RCC 7860 (cell line): ENCODE measurements at regions not wholly inside any gene's neighbourhood (a gene's known extent, or its start where the extent isn't known, plus 50 kb on each side); places are given as distances from the start of the nearest gene placed in this dataset.
"Not testable (repeated sequence)": the region's sequence is repeated elsewhere in the genome, so short reads cannot be mapped to it uniquely, and the experiment has no call there.

Source experiments
- DNase-seq: peaks from one replicate; pipeline ENCODE4 v3.0.0-alpha.2; 2015; ENCODE audit warnings: low spot score
- FAIRE-seq: peaks from 2 replicates; lab custom pipeline; 2012; peaks lifted over from hg19 to GRCh38; lab: Jason Lieb, UNC

GRCh38 chr20:50455245-50455644 is 54.9 kb upstream of the PTPN1 start:
- not testable (repeated sequence) for DNase-seq

GRCh38 chr20:50455656-50456451 is 54.3 kb upstream of the PTPN1 start:
- FAIRE-seq (no peak), DNase-seq (no peak)

More at GRCh38 chr20:50455245-50455644, 54.9 kb upstream of the PTPN1 start:
- not testable (repeated sequence) for FAIRE-seq

- FAIRE-seq (no peak), DNase-seq (no peak)
Observed at GRCh38 chr20:50456452-50457324, 53.5 kb upstream of the PTPN1 start.

GRCh38 chr20:50459124-50459918 is 50.9 kb upstream of the PTPN1 start:
- DNase-seq (no peak), FAIRE-seq (no peak)

GRCh38 chr20:50460115-50460607 is 50.0 kb upstream of the PTPN1 start:
- FAIRE-seq (no peak), DNase-seq (no peak)
